H1 (cell line): ENCODE measurements at regions not wholly inside any gene's neighbourhood (a gene's known extent, or its start where the extent isn't known, plus 50 kb on each side); places are given as distances from the start of the nearest gene placed in this dataset.

Experiments
- CTCF ChIA-PET: fragments of 300-600 bp; sonication (Branson Sonifier 250); formaldehyde crosslinking; loops from one replicate; lab custom pipeline; 2021; ENCODE audit not compliant: partially characterized antibody; lab: Charles Lee
- POLR2A ChIA-PET: fragments of 300-600 bp; sonication (Branson Sonifier 250); formaldehyde crosslinking; loops from one replicate; lab custom pipeline; 2021; ENCODE audit warnings: inconsistent platforms; ENCODE audit not compliant: partially characterized antibody; lab: Charles Lee
- DNase-seq, 2 experiments: peaks; one replicate each; pipeline versions ENCODE4 v3.0.0 to v3.0.0-alpha.2; 2010 to 2022; ENCODE audit warnings: low spot score in 2 of 2, low read depth in 1 of 2, mixed read lengths in 1 of 2
- FAIRE-seq: peaks from 2 replicates; lab custom pipeline; 2011; peaks lifted over from hg19 to GRCh38; lab: Jason Lieb, UNC
- H2AFZ ChIP-seq: 2 replicates; pipeline ENCODE4 v1.8.1; 2012; ENCODE audit warnings: low read length, inconsistent platforms
- H2AK5ac ChIP-seq: 2 replicates; pipeline ENCODE4 v1.6.1; 2013; ENCODE audit warnings: low read depth, low read length
- H2BK120ac ChIP-seq: replicated peaks from 2 replicates; pipeline ENCODE3; 2013; ENCODE audit warnings: low read depth, low read length, inconsistent platforms
- H2BK12ac ChIP-seq: 2 replicates; pipeline ENCODE4 v1.6.1; 2013; ENCODE audit warnings: low read depth, low read length
- H2BK15ac ChIP-seq: 2 replicates; pipeline ENCODE4 v1.6.1; 2013; ENCODE audit warnings: low read length
- H2BK20ac ChIP-seq: 2 replicates; pipeline ENCODE4 v1.6.1; 2013; ENCODE audit warnings: low read length
- H2BK5ac ChIP-seq: 2 replicates; pipeline ENCODE4 v1.6.1; 2013; ENCODE audit warnings: low read depth, low read length
- H3K14ac ChIP-seq: 2 replicates; pipeline ENCODE4 v1.6.1; 2013; ENCODE audit warnings: inconsistent platforms; ENCODE audit not compliant: insufficient read length
- H3K18ac ChIP-seq: 2 replicates; pipeline ENCODE4 v1.6.1; 2013; ENCODE audit warnings: low read length; ENCODE audit errors: extremely low read depth
- H3K23ac ChIP-seq: 2 replicates; pipeline ENCODE4 v1.6.1; 2013; ENCODE audit warnings: inconsistent platforms; ENCODE audit not compliant: insufficient read length
- H3K23me2 ChIP-seq: 2 replicates; pipeline ENCODE4 v1.6.1; 2013; ENCODE audit warnings: low read depth, low read length
- H3K27ac ChIP-seq: 2 replicates; pipeline ENCODE4 v1.6.1; 2011; ENCODE audit warnings: low read depth, low read length, inconsistent platforms
- H3K27me3 ChIP-seq, 4 experiments: replicated peaks in 1 of 4; 1 replicate in 1 of 4; 2 replicates in 3 of 4; pipeline versions ENCODE4 v1.6.1 to v1.8.1; 2011 to 2013; ENCODE audit warnings: low read length in 3 of 4, mild to moderate bottlenecking in 3 of 4, inconsistent platforms in 2 of 4, mixed read lengths in 2 of 4, moderate library complexity in 1 of 4; ENCODE audit not compliant: control insufficient read depth in 3 of 4, insufficient read depth in 3 of 4; ENCODE audit errors: extremely low read depth in 1 of 4
- H3K36me3 ChIP-seq, 4 experiments: 2 replicates each; pipeline versions ENCODE4 v1.6.1 to v1.8.1; 2011 to 2013; ENCODE audit warnings: mild to moderate bottlenecking in 4 of 4, low read length in 3 of 4, moderate library complexity in 2 of 4, control low read depth in 1 of 4, inconsistent platforms in 1 of 4; ENCODE audit not compliant: insufficient read depth in 4 of 4, control insufficient read depth in 2 of 4
- H3K4ac ChIP-seq: replicated peaks from 2 replicates; pipeline ENCODE3; 2013; ENCODE audit warnings: low read length, low read depth, mixed read lengths, inconsistent platforms; ENCODE audit not compliant: insufficient read length
- H3K4me1 ChIP-seq, 4 experiments: replicated peaks in 1 of 4; 1 replicate in 1 of 4; 2 replicates in 3 of 4; pipeline versions ENCODE4 v1.6.1 to v1.8.1; 2011 to 2013; ENCODE audit warnings: low read length in 3 of 4, inconsistent platforms in 2 of 4, mixed read lengths in 1 of 4; ENCODE audit not compliant: insufficient read depth in 4 of 4, control insufficient read depth in 3 of 4
- H3K4me2 ChIP-seq, 2 experiments: 2 replicates each; pipeline versions ENCODE4 v1.6.1 to v1.8.1; 2011 to 2013; ENCODE audit warnings: low read depth in 2 of 2, low read length in 2 of 2, control low read depth in 1 of 2, inconsistent platforms in 1 of 2, mild to moderate bottlenecking in 1 of 2; ENCODE audit not compliant: insufficient read depth in 1 of 2
- H3K4me3 ChIP-seq, 4 experiments: fragments of 200-600, 300-600 bp in 1 of 4; sonication (generic), shearing (Covaris generic), sonication (Bioruptor Twin) in 1 of 4; 2 replicates each; pipeline versions ENCODE4 v1.5.1 to v1.8.1; 2011 to 2016; ENCODE audit warnings: low read length in 4 of 4, low read depth in 3 of 4, control low read depth in 2 of 4, inconsistent platforms in 2 of 4, mild to moderate bottlenecking in 2 of 4, mixed read lengths in 1 of 4, moderate library complexity in 1 of 4; ENCODE audit not compliant: insufficient read depth in 2 of 4; ENCODE audit errors: extremely low read depth in 1 of 4
- H3K56ac ChIP-seq: replicated peaks from 2 replicates; pipeline ENCODE3; 2013; ENCODE audit warnings: low read depth, mild to moderate bottlenecking, mixed read lengths, low read length, inconsistent platforms; ENCODE audit not compliant: insufficient read length
- H3K79me1 ChIP-seq: 2 replicates; pipeline ENCODE4 v1.6.1; 2013; ENCODE audit warnings: low read depth, low read length, control low read depth
- H3K79me2 ChIP-seq, 2 experiments: 2 replicates each; pipeline versions ENCODE4 v1.6.1 to v1.8.1; 2012 to 2013; ENCODE audit warnings: low read length in 2 of 2, mild to moderate bottlenecking in 2 of 2, inconsistent platforms in 1 of 2; ENCODE audit not compliant: insufficient read depth in 2 of 2, control insufficient read depth in 1 of 2
- H3K9ac ChIP-seq, 4 experiments: replicated peaks in 1 of 4; 1 replicate in 1 of 4; 2 replicates in 3 of 4; pipeline versions ENCODE4 v1.6.1 to v1.8.1; 2011 to 2013; ENCODE audit warnings: low read depth in 3 of 4, low read length in 3 of 4, control low read depth in 2 of 4, mild to moderate bottlenecking in 2 of 4, moderate library complexity in 2 of 4, inconsistent platforms in 1 of 4; ENCODE audit errors: extremely low read depth in 1 of 4
- H3K9me3 ChIP-seq, 2 experiments: 2 replicates each; pipeline versions ENCODE4 v1.6.1 to v1.8.1; 2012 to 2013; ENCODE audit warnings: mild to moderate bottlenecking in 2 of 2, moderate library complexity in 2 of 2, control low read depth in 1 of 2, inconsistent platforms in 1 of 2, low read depth in 1 of 2, low read length in 1 of 2, mixed read lengths in 1 of 2; ENCODE audit not compliant: insufficient read depth in 2 of 2
- H4K20me1 ChIP-seq, 2 experiments: replicated peaks in 1 of 2; 2 replicates each; pipeline versions ENCODE3 to v1.8.1; 2011 to 2013; ENCODE audit warnings: inconsistent platforms in 2 of 2, low read length in 2 of 2, mild to moderate bottlenecking in 1 of 2; ENCODE audit not compliant: insufficient read depth in 2 of 2, control insufficient read depth in 1 of 2
- H4K5ac ChIP-seq: 2 replicates; pipeline ENCODE4 v1.6.1; 2013; ENCODE audit warnings: low read length, low read depth, mixed read lengths, inconsistent platforms; ENCODE audit not compliant: insufficient read length
- H4K8ac ChIP-seq: 2 replicates; pipeline ENCODE4 v1.8.0; 2013; ENCODE audit warnings: mild to moderate bottlenecking, moderate library complexity, low read length, inconsistent platforms; ENCODE audit not compliant: insufficient read depth; ENCODE audit errors: extremely low read depth
- H4K91ac ChIP-seq: replicated peaks from 2 replicates; pipeline ENCODE3; 2013; ENCODE audit warnings: low read length, mixed read lengths, inconsistent platforms; ENCODE audit not compliant: insufficient read length
- ASH2L ChIP-seq: fragments of 200-600, 300-600 bp; sonication (generic); IDR thresholded peaks from one replicate; pipeline ENCODE4 v1.7.1; 2017; ENCODE audit warnings: low read length
- BACH1 ChIP-seq: IDR thresholded peaks from 2 replicates; pipeline ENCODE4 v1.6.1; 2012; ENCODE audit warnings: low read length, improper control_type of control experiment
- CEBPB ChIP-seq: IDR thresholded peaks from 2 replicates; pipeline ENCODE4 v1.6.1; 2012; ENCODE audit warnings: low read depth, low read length
- CHD1 ChIP-seq: IDR thresholded peaks from 2 replicates; pipeline ENCODE4 v1.6.1; 2012; ENCODE audit warnings: low read depth, low read length, improper control_type of control experiment
- FOSL1 ChIP-seq: IDR thresholded peaks from 2 replicates; pipeline ENCODE4 v1.6.1; 2011; ENCODE audit warnings: mild to moderate bottlenecking, low read depth, low read length, moderate library complexity; ENCODE audit not compliant: insufficient read depth
- HDAC6 ChIP-seq: IDR thresholded peaks from one replicate; pipeline ENCODE4 v1.7.1; 2012; ENCODE audit warnings: low read depth, mild to moderate bottlenecking, inconsistent platforms, low read length, moderate library complexity
- JUND ChIP-seq: IDR thresholded peaks from 2 replicates; pipeline ENCODE4 v1.6.1; 2011; ENCODE audit warnings: mild to moderate bottlenecking, improper control_type of control experiment, low read length
- NRF1 ChIP-seq: IDR thresholded peaks from 2 replicates; pipeline ENCODE4 v1.6.1; 2011; ENCODE audit warnings: mild to moderate bottlenecking, low read depth, low read length, improper control_type of control experiment
- RXRA ChIP-seq: IDR thresholded peaks from 2 replicates; pipeline ENCODE4 v1.6.1; 2011; ENCODE audit warnings: low read depth, mild to moderate bottlenecking, low read length, moderate library complexity; ENCODE audit not compliant: insufficient read depth
- SUZ12 ChIP-seq: fragments of 200-600 bp; sonication (generic); IDR thresholded peaks from 2 replicates; pipeline ENCODE4 v1.6.1; 2012; ENCODE audit warnings: mild to moderate bottlenecking, inconsistent platforms, low read length, moderate library complexity, mixed read lengths
- TAF1 ChIP-seq: IDR thresholded peaks from 2 replicates; pipeline ENCODE4 v1.6.1; 2011; ENCODE audit warnings: mild to moderate bottlenecking, low read depth, low read length
- WGBS, 2 experiments: shearing (Covaris generic) in 1 of 2; methylation state at CpG; one replicate each; pipeline versions ENCODE4 v1.1.6 to v1.1.7; 2013 to 2015; ENCODE audit warnings: low lambda C conversion rate in 2 of 2, mixed read lengths in 2 of 2, inconsistent platforms in 1 of 2, low coverage in 1 of 2, missing lambda C conversion rate in 1 of 2; ENCODE audit not compliant: insufficient replicate concordance in 2 of 2, insufficient coverage in 1 of 2, insufficient read length in 1 of 2; ENCODE audit errors: extremely low coverage in 1 of 2, missing lambda C conversion rate in 1 of 2; 5-methylcytosine and 5-hydroxymethylcytosine counted together
- TF ChIP-seq, protein P1 (sequence below): IDR thresholded peaks from 2 replicates; pipeline ENCODE4 v1.6.1; 2012; ENCODE audit warnings: low read length, inconsistent platforms
- TF ChIP-seq, protein P2 (sequence below): IDR thresholded peaks from 2 replicates; pipeline ENCODE4 v1.6.1; 2011; ENCODE audit warnings: low read depth, mild to moderate bottlenecking, low read length; ENCODE audit not compliant: insufficient read depth

DNA sequence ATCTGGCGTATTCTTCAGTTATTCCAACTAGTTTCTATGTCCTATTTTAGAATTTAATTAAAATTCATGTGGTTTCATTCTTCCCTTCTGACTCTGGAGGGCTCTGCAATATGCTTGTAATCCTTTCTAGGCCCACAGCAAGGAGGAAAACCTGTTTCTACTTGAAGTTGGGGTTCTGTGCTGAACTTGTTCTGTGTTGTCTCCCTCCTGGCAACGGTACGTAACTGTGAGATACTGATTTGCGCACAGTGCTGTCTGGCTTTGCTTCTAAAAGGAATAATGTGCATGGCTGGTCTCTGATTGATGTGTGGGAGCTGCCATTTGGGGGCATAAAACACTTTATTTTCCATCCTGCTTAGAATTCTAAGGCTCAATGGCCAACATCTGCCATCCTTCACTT, 81.7 kb downstream of the NABP1 start:
- H2BK120ac ChIP-seq, result no peak overlapping the region
- 0 out of 2 replicates have a peak overlapping the region, but pooled peaks have one; percentile 11 for H2AFZ ChIP-seq
- CTCF ChIA-PET, result interaction anchor here (0.7 to 2.4 kb wide), 14 partner anchors 10 to 197 kb away, joined by 3 to 14 read pairs (median 6); no protein-coding TSS in a partner anchor
- H3K4me2 ChIP-seq, result no peak overlapping the region
- H3K14ac ChIP-seq, result no peak overlapping the region
- no peaks in the 10 kb centered on the region for H3K36me3 ChIP-seq
- no peaks in the 10 kb centered on the region for H3K79me2 ChIP-seq
- H3K23me2 ChIP-seq, result peaks cover 3% of the 10 kb centered on the region; the same call in 1 of the 2 replicates
- no peaks in the 10 kb centered on the region for H4K20me1 ChIP-seq
- 0 out of 2 replicates have a peak overlapping the region, but pooled peaks have one; percentile 29 for H2BK15ac ChIP-seq
- DNase-seq (no peak), FAIRE-seq (no peak)
- no peak overlapping the region for H3K27ac ChIP-seq
- no peak overlapping the region for H3K9ac ChIP-seq
- H3K27me3 ChIP-seq, result no peaks in the 10 kb centered on the region
- H3K9me3 ChIP-seq, result no peaks in the 10 kb centered on the region
- no peak overlapping the region for H2BK20ac ChIP-seq
- no peak overlapping the region for H2BK5ac ChIP-seq
- H3K56ac ChIP-seq, result no peak overlapping the region
- peak overlapping the region; percentile 59 for H4K91ac ChIP-seq
- H3K4me1 ChIP-seq, result peaks cover 0 to 3% (median 0%) of the 10 kb centered on the region in 4 experiments; a peak in 1 of 7 replicates
- H2AK5ac ChIP-seq, result 0 out of 2 replicates have a peak overlapping the region, but pooled peaks have one; percentile 82
- no peaks in the 10 kb centered on the region for H3K79me1 ChIP-seq
- 99% methylated on average over 4 of the region's 4 CpGs; no CpG with 5 or more reads in 1 of the 2 experiments for WGBS, 2 experiments
- no peak overlapping the region for H4K8ac ChIP-seq
- peak overlapping the region; percentile 84; the same call in 1 of the 2 replicates for H2BK12ac ChIP-seq
- POLR2A ChIA-PET, result no interaction called here
- H3K23ac ChIP-seq, result no peak overlapping the region
- H3K4ac ChIP-seq, result no peak overlapping the region
- no peak overlapping the region for H4K5ac ChIP-seq
- no peak overlapping the region for H3K4me3 ChIP-seq
- no peak overlapping the region for H3K18ac ChIP-seq
- TF ChIP-seq CHD1 (no peak), HDAC6 (no peak), NRF1 (no peak), TAF1 (no peak), JUND (no peak), SUZ12 (no peak), RXRA (no peak), FOSL1 (no peak), CEBPB (no peak), ASH2L (no peak), BACH1 (no peak)
- TF ChIP-seq, protein P1, sequence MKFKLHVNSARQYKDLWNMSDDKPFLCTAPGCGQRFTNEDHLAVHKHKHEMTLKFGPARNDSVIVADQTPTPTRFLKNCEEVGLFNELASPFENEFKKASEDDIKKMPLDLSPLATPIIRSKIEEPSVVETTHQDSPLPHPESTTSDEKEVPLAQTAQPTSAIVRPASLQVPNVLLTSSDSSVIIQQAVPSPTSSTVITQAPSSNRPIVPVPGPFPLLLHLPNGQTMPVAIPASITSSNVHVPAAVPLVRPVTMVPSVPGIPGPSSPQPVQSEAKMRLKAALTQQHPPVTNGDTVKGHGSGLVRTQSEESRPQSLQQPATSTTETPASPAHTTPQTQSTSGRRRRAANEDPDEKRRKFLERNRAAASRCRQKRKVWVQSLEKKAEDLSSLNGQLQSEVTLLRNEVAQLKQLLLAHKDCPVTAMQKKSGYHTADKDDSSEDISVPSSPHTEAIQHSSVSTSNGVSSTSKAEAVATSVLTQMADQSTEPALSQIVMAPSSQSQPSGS, result no peak
- TF ChIP-seq, protein P2, sequence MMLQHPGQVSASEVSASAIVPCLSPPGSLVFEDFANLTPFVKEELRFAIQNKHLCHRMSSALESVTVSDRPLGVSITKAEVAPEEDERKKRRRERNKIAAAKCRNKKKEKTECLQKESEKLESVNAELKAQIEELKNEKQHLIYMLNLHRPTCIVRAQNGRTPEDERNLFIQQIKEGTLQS, result no peak
